HG02623 (cell line): ENCODE measurements at regions not wholly inside any gene's neighbourhood (a gene's known extent, or its start where the extent isn't known, plus 50 kb on each side); places are given as distances from the start of the nearest gene placed in this dataset.

ENCODE experiments used
- ATAC-seq: cut with Tn5 transposase; IDR thresholded peaks from one replicate; pipeline ENCODE4 v1.9.1; 2021; ENCODE audit warnings: moderate library complexity; ENCODE audit not compliant: unreplicated experiment

- no peak for ATAC-seq
Observed at GRCh38 chr13:39965309-39965708, 309.8 kb downstream of the COG6 start.

GRCh38 chr13:39967199-39967959 lies 311.9 kb downstream of the COG6 start:
- no peak for ATAC-seq

- no peak for ATAC-seq
Observed at GRCh38 chr13:39968646-39969475, 313.4 kb downstream of the COG6 start.

- ATAC-seq: no peak
Observed at GRCh38 chr13:39970177-39970846, 314.9 kb downstream of the COG6 start.

- no peak for ATAC-seq
Observed at GRCh38 chr13:39971526-39971925, 316.1 kb downstream of the COG6 start.

GRCh38 chr13:39976481-39976880 lies 321.0 kb downstream of the COG6 start:
- ATAC-seq: no peak

- ATAC-seq: no peak
Observed at GRCh38 chr13:39981056-39981455, 325.6 kb downstream of the COG6 start.

- no peak for ATAC-seq
Observed at GRCh38 chr13:39982745-39983144, 327.3 kb downstream of the COG6 start.

GRCh38 chr13:39985071-39985470 lies 329.6 kb downstream of the COG6 start:
- no peak for ATAC-seq

- no peak for ATAC-seq
Observed at GRCh38 chr13:39988351-39988750, 332.9 kb downstream of the COG6 start.

- no peak for ATAC-seq
Observed at GRCh38 chr13:39998166-39998565, 342.7 kb downstream of the COG6 start.

GRCh38 chr13:40002016-40002415 lies 346.6 kb downstream of the COG6 start:
- ATAC-seq: no peak

GRCh38 chr13:40013554-40013953 lies 358.1 kb downstream of the COG6 start:
- ATAC-seq: no peak

- no peak for ATAC-seq
Observed at GRCh38 chr13:40016953-40017660, 361.6 kb downstream of the COG6 start.

- no peak for ATAC-seq
Observed at GRCh38 chr13:40017662-40018262, 362.3 kb downstream of the COG6 start.

- ATAC-seq: no peak
Observed at GRCh38 chr13:40023595-40024203, 368.2 kb downstream of the COG6 start.

GRCh38 chr13:40024204-40024966 lies 368.9 kb downstream of the COG6 start:
- no peak for ATAC-seq

- no peak for ATAC-seq
Observed at GRCh38 chr13:40024967-40025714, 369.7 kb downstream of the COG6 start.

GRCh38 chr13:40026174-40026585 lies 370.7 kb downstream of the COG6 start:
- ATAC-seq: peak; percentile 93
